ENCODE measurements at regions not wholly inside any gene's neighbourhood (a gene's known extent, or its start where the extent isn't known, plus 50 kb on each side); places are given as distances from the start of the nearest gene placed in this dataset.

- in situ Hi-C loops (cut with MboI): no loop called here
- DNase-seq (ENCODE audit: low read depth, low spot score): no peak
- BruUV-seq (replicated peaks): no TSS peak
- H3K4me3 ChIP-seq: no peak overlapping the region
- SMC1A ChIA-PET (ENCODE audit: uncharacterized antibody, unreplicated experiment): no interaction called here
- H3K27me3 ChIP-seq (replicated peaks in 1 of 2; ENCODE audit: control insufficient read depth in 2 of 2, insufficient read depth in 2 of 2, low read length in 1 of 2): no peaks in the 10 kb centered on the region
- no peak overlapping the region for H3K9ac ChIP-seq (ENCODE audit: control insufficient read depth, insufficient read depth, low read length)
- no peak overlapping the region for H3K27ac ChIP-seq (ENCODE audit: control insufficient read depth, insufficient read depth)
- CTCF ChIA-PET: no interaction called here
- H3K4me1 ChIP-seq (ENCODE audit: control insufficient read depth, insufficient read depth, low read length): no peaks in the 10 kb centered on the region
- H3K4me2 ChIP-seq (ENCODE audit: control insufficient read depth, insufficient read depth): no peak overlapping the region
- RAD21 ChIA-PET (ENCODE audit: unreplicated experiment): no interaction called here
- no peaks in the 10 kb centered on the region for H3K79me2 ChIP-seq (ENCODE audit: control insufficient read depth, insufficient read depth, low read length)
- POLR2A ChIA-PET: no interaction called here
- intact Hi-C loops (cut with micrococcal nuclease; ENCODE audit: unreplicated experiment): no loop called here
- FAIRE-seq: no peak
- H3K36me3 ChIP-seq (ENCODE audit: control insufficient read depth in 2 of 2, insufficient read depth in 2 of 2, low read length in 1 of 2): no peaks in the 10 kb centered on the region
- no peak for TF ChIP-seq POLR2AphosphoS2 (IDR thresholded peaks at IDR 0.05; ENCODE audit: low read depth, low read length)
- TF ChIP-seq, protein P1, sequence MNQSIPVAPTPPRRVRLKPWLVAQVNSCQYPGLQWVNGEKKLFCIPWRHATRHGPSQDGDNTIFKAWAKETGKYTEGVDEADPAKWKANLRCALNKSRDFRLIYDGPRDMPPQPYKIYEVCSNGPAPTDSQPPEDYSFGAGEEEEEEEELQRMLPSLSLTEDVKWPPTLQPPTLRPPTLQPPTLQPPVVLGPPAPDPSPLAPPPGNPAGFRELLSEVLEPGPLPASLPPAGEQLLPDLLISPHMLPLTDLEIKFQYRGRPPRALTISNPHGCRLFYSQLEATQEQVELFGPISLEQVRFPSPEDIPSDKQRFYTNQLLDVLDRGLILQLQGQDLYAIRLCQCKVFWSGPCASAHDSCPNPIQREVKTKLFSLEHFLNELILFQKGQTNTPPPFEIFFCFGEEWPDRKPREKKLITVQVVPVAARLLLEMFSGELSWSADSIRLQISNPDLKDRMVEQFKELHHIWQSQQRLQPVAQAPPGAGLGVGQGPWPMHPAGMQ (IDR thresholded peaks at IDR 0.05; ENCODE audit: borderline replicate concordance): no peak
- no peak for TF ChIP-seq TCF3 (IDR thresholded peaks at IDR 0.05; ENCODE audit: borderline replicate concordance, insufficient read depth, low read depth, low read length)
- TF ChIP-seq IKZF1 (conservative IDR thresholded peaks at IDR 0.05): no peak
- TF ChIP-seq, protein P2, sequence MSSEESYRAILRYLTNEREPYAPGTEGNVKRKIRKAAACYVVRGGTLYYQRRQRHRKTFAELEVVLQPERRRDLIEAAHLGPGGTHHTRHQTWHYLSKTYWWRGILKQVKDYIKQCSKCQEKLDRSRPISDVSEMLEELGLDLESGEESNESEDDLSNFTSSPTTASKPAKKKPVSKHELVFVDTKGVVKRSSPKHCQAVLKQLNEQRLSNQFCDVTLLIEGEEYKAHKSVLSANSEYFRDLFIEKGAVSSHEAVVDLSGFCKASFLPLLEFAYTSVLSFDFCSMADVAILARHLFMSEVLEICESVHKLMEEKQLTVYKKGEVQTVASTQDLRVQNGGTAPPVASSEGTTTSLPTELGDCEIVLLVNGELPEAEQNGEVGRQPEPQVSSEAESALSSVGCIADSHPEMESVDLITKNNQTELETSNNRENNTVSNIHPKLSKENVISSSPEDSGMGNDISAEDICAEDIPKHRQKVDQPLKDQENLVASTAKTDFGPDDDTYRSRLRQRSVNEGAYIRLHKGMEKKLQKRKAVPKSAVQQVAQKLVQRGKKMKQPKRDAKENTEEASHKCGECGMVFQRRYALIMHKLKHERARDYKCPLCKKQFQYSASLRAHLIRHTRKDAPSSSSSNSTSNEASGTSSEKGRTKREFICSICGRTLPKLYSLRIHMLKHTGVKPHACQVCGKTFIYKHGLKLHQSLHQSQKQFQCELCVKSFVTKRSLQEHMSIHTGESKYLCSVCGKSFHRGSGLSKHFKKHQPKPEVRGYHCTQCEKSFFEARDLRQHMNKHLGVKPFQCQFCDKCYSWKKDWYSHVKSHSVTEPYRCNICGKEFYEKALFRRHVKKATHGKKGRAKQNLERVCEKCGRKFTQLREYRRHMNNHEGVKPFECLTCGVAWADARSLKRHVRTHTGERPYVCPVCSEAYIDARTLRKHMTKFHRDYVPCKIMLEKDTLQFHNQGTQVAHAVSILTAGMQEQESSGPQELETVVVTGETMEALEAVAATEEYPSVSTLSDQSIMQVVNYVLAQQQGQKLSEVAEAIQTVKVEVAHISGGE (CRISPR knock-in tag; IDR thresholded peaks at IDR 0.05): no peak
- TF ChIP-seq IRF4 (IDR thresholded peaks at IDR 0.05; ENCODE audit: low read depth, low read length): no peak
- TF ChIP-seq ATF7 (IDR thresholded peaks at IDR 0.05; ENCODE audit: low read depth): no peak
- TF ChIP-seq POLR2A (IDR thresholded peaks at IDR 0.05; ENCODE audit: low read depth, low read length): no peak
- TF ChIP-seq, protein P3, sequence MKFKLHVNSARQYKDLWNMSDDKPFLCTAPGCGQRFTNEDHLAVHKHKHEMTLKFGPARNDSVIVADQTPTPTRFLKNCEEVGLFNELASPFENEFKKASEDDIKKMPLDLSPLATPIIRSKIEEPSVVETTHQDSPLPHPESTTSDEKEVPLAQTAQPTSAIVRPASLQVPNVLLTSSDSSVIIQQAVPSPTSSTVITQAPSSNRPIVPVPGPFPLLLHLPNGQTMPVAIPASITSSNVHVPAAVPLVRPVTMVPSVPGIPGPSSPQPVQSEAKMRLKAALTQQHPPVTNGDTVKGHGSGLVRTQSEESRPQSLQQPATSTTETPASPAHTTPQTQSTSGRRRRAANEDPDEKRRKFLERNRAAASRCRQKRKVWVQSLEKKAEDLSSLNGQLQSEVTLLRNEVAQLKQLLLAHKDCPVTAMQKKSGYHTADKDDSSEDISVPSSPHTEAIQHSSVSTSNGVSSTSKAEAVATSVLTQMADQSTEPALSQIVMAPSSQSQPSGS (IDR thresholded peaks at IDR 0.05; ENCODE audit: low read length): no peak
- H2AFZ ChIP-seq (ENCODE audit: control insufficient read depth, low read depth, low read length): no peak overlapping the region
- H3K9me3 ChIP-seq (replicated peaks; ENCODE audit: control insufficient read depth, insufficient read depth, low read length): no peaks in the 10 kb centered on the region
- 30% methylated on average over 4 of the region's 4 CpGs for WGBS (ENCODE audit: insufficient coverage, insufficient replicate concordance, low lambda C conversion rate, missing lambda C conversion rate)
- no peak for ATAC-seq
- H4K20me1 ChIP-seq (ENCODE audit: control insufficient read depth, insufficient read depth): no peaks in the 10 kb centered on the region
Observed at GRCh38 chr5:8135742-8136141, 266.8 kb downstream of the MTRR start.

Data from GM12878 (cell line).